MV-4-11 (cell line): ENCODE measurements at regions not wholly inside any gene's neighbourhood (a gene's known extent, or its start where the extent isn't known, plus 50 kb on each side); places are given as distances from the start of the nearest gene placed in this dataset.
A peak's percentile ranks its signal among the peaks of the same experiment; 100 is the strongest.

Experiments
- DNase-seq: peaks from one replicate; lab custom pipeline; 2025; lab: John Stamatoyannopoulos, UW

DNA sequence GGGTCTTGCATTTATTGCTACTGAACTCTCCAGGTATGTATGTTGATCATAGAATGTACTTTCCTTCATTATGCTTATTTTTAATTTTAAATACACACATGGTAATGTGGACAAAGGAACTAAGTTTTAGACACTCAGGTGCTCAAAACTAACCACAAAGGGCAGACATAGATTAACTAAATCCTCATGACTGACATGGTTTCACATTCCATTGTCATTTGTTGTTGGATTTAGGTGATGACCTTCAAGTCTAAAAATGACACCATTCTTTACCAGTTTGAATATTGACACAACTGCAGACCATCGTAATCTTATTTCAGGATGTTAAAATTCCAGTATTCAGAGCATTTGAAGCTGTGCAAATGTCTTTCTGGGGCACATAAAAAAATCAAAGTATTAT is 128.4 kb downstream of the BBS10 start:
- DNase-seq, result no peak

DNA sequence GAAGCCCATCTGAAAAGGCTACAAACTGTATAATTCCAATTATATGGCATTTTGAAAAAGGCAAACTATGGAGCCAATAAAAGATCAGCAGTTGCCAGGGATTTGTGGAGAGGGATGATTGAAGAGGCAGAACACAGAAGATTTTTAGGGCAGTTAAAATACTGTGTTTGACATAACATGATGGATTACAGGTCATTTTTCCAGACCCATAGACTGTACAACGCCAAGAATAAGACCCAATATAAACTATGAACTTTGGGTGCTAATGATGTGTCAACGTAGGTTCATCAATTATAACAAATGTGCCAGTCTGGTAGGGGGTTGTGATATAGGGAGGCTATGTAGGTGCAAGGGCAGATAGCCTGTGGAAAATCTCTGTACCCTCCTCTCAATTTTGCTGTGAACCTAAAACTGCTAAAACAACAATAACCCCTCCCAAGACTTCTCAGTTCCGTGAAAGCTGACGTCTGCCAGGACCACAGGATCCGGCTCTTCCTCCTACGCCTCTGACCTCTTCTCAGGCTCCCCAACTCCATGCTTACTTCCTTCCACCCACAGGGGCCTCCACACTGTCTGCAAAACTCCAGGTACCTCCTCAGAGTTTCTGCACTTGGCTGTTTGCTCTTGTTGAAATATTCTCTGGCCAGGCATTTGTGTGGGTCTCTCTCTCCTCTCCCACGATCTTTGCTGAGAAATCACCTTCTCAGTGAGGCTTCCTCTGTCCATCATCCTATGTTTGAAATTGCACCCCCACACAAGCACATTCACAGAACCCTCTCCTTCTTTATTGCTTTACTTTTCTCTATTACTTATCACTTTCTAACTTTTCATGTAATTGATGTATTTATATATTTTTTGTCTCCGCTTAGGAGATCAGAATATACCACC is 131.4 kb downstream of the BBS10 start:
- DNase-seq, result peak; percentile 2

DNA sequence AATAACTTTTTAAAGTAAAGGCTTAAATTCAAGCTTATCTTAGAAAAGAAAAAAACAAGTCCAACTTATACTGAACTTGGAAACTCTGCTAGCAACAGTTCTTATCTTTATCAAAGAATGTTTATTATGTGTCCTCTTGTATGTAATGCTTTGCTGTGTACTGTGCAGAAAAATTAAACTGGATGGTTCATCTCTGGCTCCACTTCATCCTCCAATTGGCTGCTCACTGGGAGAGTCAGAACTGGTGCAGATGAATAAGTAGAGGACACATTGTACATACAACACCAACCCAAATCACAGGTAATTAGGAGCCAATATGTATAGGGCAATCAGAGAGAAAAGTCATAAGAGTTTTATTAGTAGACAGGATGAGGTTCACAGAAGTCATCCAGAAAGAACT is 123.6 kb upstream of the NAP1L1 start:
- no peak for DNase-seq

GRCh38 chr12:76206677-76207072 is 122.2 kb upstream of the NAP1L1 start:
- DNase-seq, result no peak

- DNase-seq, result no peak
These were observed 121.7 kb upstream of the NAP1L1 start for GRCh38 chr12:76206039-76206676.

- peak; percentile 35 for DNase-seq
These were observed 118.1 kb upstream of the NAP1L1 start for GRCh38 chr12:76202621-76203020.

DNA sequence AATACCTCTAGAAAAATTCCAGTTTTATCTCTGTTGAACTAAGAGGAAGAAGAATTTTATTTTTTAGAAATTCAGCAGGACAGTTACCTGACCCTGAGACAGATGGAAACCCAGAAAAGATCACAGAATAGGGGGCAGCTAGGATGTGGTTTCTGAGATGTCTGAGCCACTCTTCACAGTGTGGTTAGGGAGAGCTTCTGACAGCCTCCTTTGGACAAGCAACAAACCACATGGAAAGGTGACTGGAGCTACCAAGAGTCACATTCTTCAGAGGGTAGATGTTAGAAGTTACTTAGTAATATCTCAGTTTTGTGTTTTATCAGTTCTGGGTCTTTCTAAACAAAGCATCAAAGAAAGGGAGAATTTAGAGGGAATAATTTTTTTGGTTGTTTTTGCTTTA is 117.3 kb upstream of the NAP1L1 start:
- no peak for DNase-seq

GRCh38 chr12:76201316-76201715 is 116.8 kb upstream of the NAP1L1 start:
- DNase-seq, result no peak

- DNase-seq, result peak; percentile 41
These were observed 115.3 kb upstream of the NAP1L1 start for GRCh38 chr12:76199808-76200207.

GRCh38 chr12:76198839-76199238 is 114.4 kb upstream of the NAP1L1 start:
- no peak for DNase-seq

GRCh38 chr12:76197283-76197682 is 112.8 kb upstream of the NAP1L1 start:
- DNase-seq, result no peak

DNA sequence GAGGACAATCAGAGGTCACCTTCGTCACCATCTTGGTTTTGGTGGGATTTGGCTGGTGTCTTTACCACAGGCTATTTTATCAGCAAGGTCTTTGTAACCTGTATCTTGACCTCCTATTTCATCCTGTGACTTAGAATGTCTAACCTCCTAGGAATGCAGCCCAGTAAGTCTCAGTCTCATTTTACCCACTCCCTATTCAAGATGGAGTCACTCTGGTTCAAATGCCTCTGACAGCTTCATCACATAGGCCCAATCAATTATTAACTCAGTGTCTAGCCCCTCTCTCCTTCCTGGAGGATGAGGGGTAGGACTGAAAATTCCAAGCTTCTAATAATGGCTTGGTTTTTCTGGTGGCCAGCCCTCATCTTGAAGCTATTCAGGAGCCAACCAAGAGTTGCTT is 111.4 kb upstream of the NAP1L1 start:
- no peak for DNase-seq

GRCh38 chr12:76194724-76195123 is 110.2 kb upstream of the NAP1L1 start:
- no peak for DNase-seq

DNA sequence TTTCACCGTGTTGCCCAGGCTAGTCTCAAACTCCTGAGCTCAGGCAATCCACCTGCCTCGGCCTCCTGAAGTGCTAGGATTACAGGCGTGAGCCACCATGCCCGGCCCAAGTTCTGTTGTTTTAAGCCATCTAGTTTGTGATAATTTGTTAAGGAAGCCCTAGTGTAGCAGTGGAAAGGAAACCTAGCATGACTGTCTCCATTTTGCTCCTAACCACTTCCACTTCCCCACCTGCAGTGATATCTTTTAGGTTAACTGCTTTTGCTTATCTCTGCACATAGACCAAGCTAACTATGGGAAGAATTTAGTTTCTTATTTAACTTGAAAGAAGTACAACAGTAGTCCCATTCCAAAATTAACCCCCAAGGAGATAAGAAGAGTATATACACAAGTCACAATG is 109.5 kb upstream of the NAP1L1 start:
- DNase-seq, result no peak

- DNase-seq, result peak; percentile 76
These were observed 107.9 kb upstream of the NAP1L1 start for GRCh38 chr12:76192416-76192815.

- no peak for DNase-seq
These were observed 105.8 kb upstream of the NAP1L1 start for GRCh38 chr12:76190299-76190698.

DNA sequence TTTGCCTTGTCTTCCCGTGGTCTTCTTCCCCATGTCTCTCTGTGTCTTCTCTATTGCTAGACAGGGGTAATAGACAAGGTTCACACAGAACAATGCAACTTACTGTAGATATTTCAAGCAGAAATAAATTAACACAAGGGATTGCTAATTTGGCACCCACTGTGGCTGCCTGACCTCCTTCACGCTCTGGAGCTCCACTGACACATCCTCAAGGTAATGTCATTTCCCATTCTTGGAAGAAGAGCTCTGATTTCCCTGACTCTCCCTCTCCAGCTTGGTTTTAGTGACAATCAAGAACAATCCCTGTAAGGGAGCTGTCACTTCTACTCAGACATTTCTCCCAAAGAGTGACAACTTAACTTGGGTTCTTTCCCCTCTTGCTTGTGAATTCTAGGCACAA is 105.4 kb upstream of the NAP1L1 start:
- DNase-seq, result no peak

DNA sequence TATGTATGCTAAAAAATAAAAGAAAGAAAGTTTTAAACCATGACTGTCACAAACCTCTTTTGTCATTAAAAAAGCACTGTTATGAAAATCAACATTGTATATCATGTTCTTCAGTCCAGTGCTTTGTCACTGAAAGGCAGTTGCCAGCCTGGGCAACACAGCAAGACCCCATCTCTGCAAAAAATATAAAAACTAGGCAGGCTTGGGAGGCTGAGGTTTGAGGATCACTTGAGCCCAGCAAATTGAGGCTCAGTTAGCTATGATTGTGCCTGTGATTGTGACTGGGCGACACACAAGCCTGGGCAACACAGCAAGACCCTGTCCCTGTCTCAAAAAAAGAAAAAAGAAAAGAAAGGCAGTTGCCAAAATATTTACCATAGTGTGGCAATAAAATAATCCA is 102.7 kb upstream of the NAP1L1 start:
- no peak for DNase-seq

GRCh38 chr12:76186131-76186906 is 101.8 kb upstream of the NAP1L1 start:
- peak; percentile 66 for DNase-seq

- peak; percentile 91 for DNase-seq
These were observed 99.1 kb upstream of the NAP1L1 start for GRCh38 chr12:76183459-76184186.

GRCh38 chr12:76180401-76181277 is 96.2 kb upstream of the NAP1L1 start:
- no peak for DNase-seq
